ENCODE measurements at regions not wholly inside any gene's neighbourhood (a gene's known extent, or its start where the extent isn't known, plus 50 kb on each side); places are given as distances from the start of the nearest gene placed in this dataset.

GRCh38 chr4:138692411-138692810 is 323.2 kb upstream of the NOCT start:
- no peaks in the 10 kb centered on the region for H3K36me3 ChIP-seq (ENCODE audit: insufficient read depth, low read length)
- H3K9me3 ChIP-seq (ENCODE audit: insufficient read depth, low read depth, low read length), result no peaks in the 10 kb centered on the region
- no peaks in the 10 kb centered on the region for H3K27me3 ChIP-seq (ENCODE audit: insufficient read depth, low read length, poor library complexity, severe bottlenecking)
- H3K4me2 ChIP-seq (ENCODE audit: low read depth, low read length, poor library complexity, severe bottlenecking), result no peak overlapping the region
- H3K79me2 ChIP-seq (ENCODE audit: insufficient read depth, low read length), result no peaks in the 10 kb centered on the region
- no peak overlapping the region for H3K4me3 ChIP-seq (ENCODE audit: low read length, poor library complexity, severe bottlenecking)
- no peak overlapping the region for H2AFZ ChIP-seq (ENCODE audit: low read length)
- no peak overlapping the region for H3K9ac ChIP-seq (ENCODE audit: low read depth, low read length, poor library complexity, severe bottlenecking)
- H3K9me2 ChIP-seq (replicated peaks; ENCODE audit: low read depth, low read length), result no peaks in the 10 kb centered on the region
- H3F3A ChIP-seq (ENCODE audit: low read depth), result no peaks in the 10 kb centered on the region
- no peaks in the 10 kb centered on the region for H4K20me1 ChIP-seq (ENCODE audit: insufficient read depth, low read length, poor library complexity, severe bottlenecking)
- H3K4me1 ChIP-seq (ENCODE audit: insufficient read depth, low read length, poor library complexity, severe bottlenecking), result no peaks in the 10 kb centered on the region
- TF ChIP-seq CTCF (conservative IDR thresholded peaks at IDR 0.05; ENCODE audit: low read length), result no peak
- TF ChIP-seq EZH2phosphoT487 (IDR thresholded peaks at IDR 0.05; ENCODE audit: borderline replicate concordance), result no peak

GRCh38 chr4:138689593-138689992 is 326.0 kb upstream of the NOCT start:
- Histone ChIP-seq H3K36me3 (ENCODE audit: insufficient read depth, low read length) (no peaks in the 10 kb centered on the region), H3K4me1 (ENCODE audit: insufficient read depth, low read length, poor library complexity, severe bottlenecking) (no peaks in the 10 kb centered on the region), H3K4me3 (ENCODE audit: low read length, poor library complexity, severe bottlenecking) (no peak overlapping the region), H3K9me2 (replicated peaks; ENCODE audit: low read depth, low read length) (no peaks in the 10 kb centered on the region), H3K9me3 (ENCODE audit: insufficient read depth, low read depth, low read length) (no peaks in the 10 kb centered on the region), H3K9ac (ENCODE audit: low read depth, low read length, poor library complexity, severe bottlenecking) (no peak overlapping the region), H3F3A (ENCODE audit: low read depth) (no peaks in the 10 kb centered on the region), H3K79me2 (ENCODE audit: insufficient read depth, low read length) (no peaks in the 10 kb centered on the region), H3K4me2 (ENCODE audit: low read depth, low read length, poor library complexity, severe bottlenecking) (no peak overlapping the region), H3K27me3 (ENCODE audit: insufficient read depth, low read length, poor library complexity, severe bottlenecking) (no peaks in the 10 kb centered on the region), H4K20me1 (ENCODE audit: insufficient read depth, low read length, poor library complexity, severe bottlenecking) (no peaks in the 10 kb centered on the region), H2AFZ (ENCODE audit: low read length) (no peak overlapping the region)
- TF ChIP-seq CTCF (conservative IDR thresholded peaks at IDR 0.05; ENCODE audit: low read length) (no peak), EZH2phosphoT487 (IDR thresholded peaks at IDR 0.05; ENCODE audit: borderline replicate concordance) (no peak)

GRCh38 chr4:138689187-138689586 is 326.4 kb upstream of the NOCT start:
- Histone ChIP-seq H3K79me2 (ENCODE audit: insufficient read depth, low read length) (no peaks in the 10 kb centered on the region), H3K4me3 (ENCODE audit: low read length, poor library complexity, severe bottlenecking) (no peak overlapping the region), H3K9me3 (ENCODE audit: insufficient read depth, low read depth, low read length) (no peaks in the 10 kb centered on the region), H3K4me1 (ENCODE audit: insufficient read depth, low read length, poor library complexity, severe bottlenecking) (no peaks in the 10 kb centered on the region), H3K9me2 (replicated peaks; ENCODE audit: low read depth, low read length) (no peaks in the 10 kb centered on the region), H2AFZ (ENCODE audit: low read length) (no peak overlapping the region), H3K4me2 (ENCODE audit: low read depth, low read length, poor library complexity, severe bottlenecking) (no peak overlapping the region), H3F3A (ENCODE audit: low read depth) (no peaks in the 10 kb centered on the region), H4K20me1 (ENCODE audit: insufficient read depth, low read length, poor library complexity, severe bottlenecking) (no peaks in the 10 kb centered on the region), H3K36me3 (ENCODE audit: insufficient read depth, low read length) (no peaks in the 10 kb centered on the region), H3K9ac (ENCODE audit: low read depth, low read length, poor library complexity, severe bottlenecking) (no peak overlapping the region), H3K27me3 (ENCODE audit: insufficient read depth, low read length, poor library complexity, severe bottlenecking) (no peaks in the 10 kb centered on the region)
- TF ChIP-seq CTCF (conservative IDR thresholded peaks at IDR 0.05; ENCODE audit: low read length), result no peak
- TF ChIP-seq EZH2phosphoT487 (IDR thresholded peaks at IDR 0.05; ENCODE audit: borderline replicate concordance), result no peak
